Body of pancreas (tissue), 4 donors: ENCODE measurements at regions not wholly inside any gene's neighbourhood (a gene's known extent, or its start where the extent isn't known, plus 50 kb on each side); places are given as distances from the start of the nearest gene placed in this dataset.

ENCODE experiments used
- ATAC-seq: fragments of 150-250 bp; one replicate; pipeline ENCODE4 v1.9.1; 2016
- DNase-seq, 4 donors: peaks; one replicate each; pipeline ENCODE4 v3.0.0-alpha.2; 2019
- H3K27ac ChIP-seq, 4 donors: fragments of 200-600 bp; sonication (generic); 1 replicate in 3 of 4; 2 replicates in 1 of 4; pipeline versions ENCODE4 v1.5.1 to v1.6.1; 2016 to 2019; ENCODE audit warnings: mild to moderate bottlenecking in 1 of 4, mixed read lengths in 1 of 4, moderate library complexity in 1 of 4
- H3K27me3 ChIP-seq, 2 donors: fragments of 200-600 bp; sonication (generic); one replicate each; pipeline ENCODE4 v1.6.0; 2016; ENCODE audit warnings: mild to moderate bottlenecking in 1 of 2
- H3K36me3 ChIP-seq, 2 donors: fragments of 200-600 bp; sonication (generic); replicated peaks in 1 of 2; 2 replicates each; pipeline ENCODE4 v1.5.1; 2016; ENCODE audit warnings: low read depth in 2 of 2; ENCODE audit not compliant: insufficient read depth in 1 of 2
- H3K4me1 ChIP-seq: fragments of 200-600 bp; sonication (generic); one replicate; pipeline ENCODE4 v1.6.0; 2016
- H3K4me3 ChIP-seq, 2 donors: fragments of 200-600 bp; sonication (generic); 1 replicate in 1 of 2; 2 replicates in 1 of 2; pipeline ENCODE4 v1.5.1; 2016 to 2019
- H3K9me3 ChIP-seq, 3 donors: fragments of 200-600 bp; sonication (generic); 1 replicate in 2 of 3; 2 replicates in 1 of 3; pipeline ENCODE4 v1.5.1; 2016
- CTCF ChIP-seq, 7 experiments: fragments of 450-650 bp in 4 of 7; fragments of 200-600 bp in 3 of 7; sonication (generic) in 3 of 7; IDR thresholded peaks; one replicate each; pipeline ENCODE4 v1.5.1; 2016 to 2019; ENCODE audit warnings: antibody characterized with exemption in 7 of 7
- POLR2A ChIP-seq, 3 donors: fragments of 450-650 bp; IDR thresholded peaks; one replicate each; pipeline ENCODE4 v1.6.1; 2016; ENCODE audit warnings: antibody characterized with exemption in 3 of 3, mild to moderate bottlenecking in 2 of 3
- WGBS, 2 donors: methylation state at CpG; one replicate each; pipeline ENCODE4 v1.1.5; 2017; 5-methylcytosine and 5-hydroxymethylcytosine counted together
- intact Hi-C: fragments of 100-400 bp; cut with DNase I; formaldehyde crosslinking; loops from one replicate; pipeline ENCODE4 v1.15.1; 2023

- 42 to 80% methylated on average over 1 of the region's 1 CpG for WGBS, 2 donors
- intact Hi-C loops, result no loop called here
- DNase-seq (no peak), ATAC-seq (no peak)
- Histone ChIP-seq H3K27me3 (no peaks in the 10 kb centered on the region), H3K4me1 (no peaks in the 10 kb centered on the region), H3K4me3 (no peak overlapping the region), H3K36me3 (no peaks in the 10 kb centered on the region), H3K27ac (no peak overlapping the region), H3K9me3 (no peaks in the 10 kb centered on the region)
- TF ChIP-seq POLR2A (IDR thresholded peaks at IDR 0.05) (no peak), CTCF (IDR thresholded peaks at IDR 0.05) (no peak)
Measured at GRCh38 chr5:8295141-8295540, 426.2 kb downstream of the MTRR start.

GRCh38 chr5:8299716-8300115 is 430.8 kb downstream of the MTRR start:
- Histone ChIP-seq H3K4me3 (no peak overlapping the region), H3K36me3 (no peaks in the 10 kb centered on the region), H3K27me3 (no peaks in the 10 kb centered on the region), H3K4me1 (no peaks in the 10 kb centered on the region), H3K9me3 (no peaks in the 10 kb centered on the region), H3K27ac (no peak overlapping the region)
- ATAC-seq, result no peak
- TF ChIP-seq CTCF (IDR thresholded peaks at IDR 0.05), result no peak
- no peak for TF ChIP-seq POLR2A (IDR thresholded peaks at IDR 0.05)
- DNase-seq, result no peak
- intact Hi-C loops, result no loop called here
- WGBS, 2 donors, result 78 to 88% methylated on average over 1 of the region's 1 CpG

GRCh38 chr5:8304341-8304740 is 435.4 kb downstream of the MTRR start:
- Histone ChIP-seq H3K27ac (no peak overlapping the region), H3K36me3 (no peaks in the 10 kb centered on the region), H3K9me3 (no peaks in the 10 kb centered on the region), H3K27me3 (no peaks in the 10 kb centered on the region), H3K4me3 (no peak overlapping the region), H3K4me1 (no peaks in the 10 kb centered on the region)
- 58 to 63% methylated on average over 2 of the region's 2 CpGs for WGBS, 2 donors
- intact Hi-C loops, result no loop called here
- DNase-seq (no peak), ATAC-seq (no peak)
- TF ChIP-seq POLR2A (IDR thresholded peaks at IDR 0.05) (no peak), CTCF (IDR thresholded peaks at IDR 0.05) (no peak)

GRCh38 chr5:8306288-8306896 is 437.4 kb downstream of the MTRR start:
- Histone ChIP-seq H3K36me3 (no peaks in the 10 kb centered on the region), H3K9me3 (no peaks in the 10 kb centered on the region), H3K27ac (no peak overlapping the region), H3K27me3 (no peaks in the 10 kb centered on the region), H3K4me3 (no peak overlapping the region), H3K4me1 (no peaks in the 10 kb centered on the region)
- TF ChIP-seq CTCF (IDR thresholded peaks at IDR 0.05) (no peak), POLR2A (IDR thresholded peaks at IDR 0.05) (no peak)
- WGBS, 2 donors, result 76 to 78% methylated on average over 5 of the region's 5 CpGs
- intact Hi-C loops, result no loop called here
- no peak for DNase-seq
- ATAC-seq, result no peak

GRCh38 chr5:8314965-8315364 is 446.0 kb downstream of the MTRR start:
- H3K4me1 ChIP-seq, result no peaks in the 10 kb centered on the region
- no peak overlapping the region for H3K4me3 ChIP-seq
- WGBS, 2 donors, result 31 to 39% methylated on average over 3 of the region's 3 CpGs
- intact Hi-C loops, result no loop called here
- H3K27ac ChIP-seq, result no peak overlapping the region
- H3K27me3 ChIP-seq, result no peaks in the 10 kb centered on the region
- ATAC-seq, result no peak
- DNase-seq, result no peak
- TF ChIP-seq CTCF (IDR thresholded peaks at IDR 0.05), result no peak
- TF ChIP-seq POLR2A (IDR thresholded peaks at IDR 0.05), result no peak
- no peaks in the 10 kb centered on the region for H3K9me3 ChIP-seq
- H3K36me3 ChIP-seq, result no peaks in the 10 kb centered on the region
